HG03103 (cell line): ENCODE measurements at regions not wholly inside any gene's neighbourhood (a gene's known extent, or its start where the extent isn't known, plus 50 kb on each side); places are given as distances from the start of the nearest gene placed in this dataset.
"Not testable (repeated sequence)": the region's sequence is repeated elsewhere in the genome, so short reads cannot be mapped to it uniquely, and the experiment has no call there.

Experiments used
- ATAC-seq: cut with Tn5 transposase; IDR thresholded peaks from one replicate; pipeline ENCODE4 v1.9.1; 2021; ENCODE audit warnings: low read depth; ENCODE audit not compliant: unreplicated experiment

GRCh38 chr5:116908537-116908936 lies 333.9 kb upstream of the SEMA6A start:
- peak; percentile 61 for ATAC-seq

GRCh38 chr5:116905885-116906284 lies 331.3 kb upstream of the SEMA6A start:
- no peak for ATAC-seq

DNA sequence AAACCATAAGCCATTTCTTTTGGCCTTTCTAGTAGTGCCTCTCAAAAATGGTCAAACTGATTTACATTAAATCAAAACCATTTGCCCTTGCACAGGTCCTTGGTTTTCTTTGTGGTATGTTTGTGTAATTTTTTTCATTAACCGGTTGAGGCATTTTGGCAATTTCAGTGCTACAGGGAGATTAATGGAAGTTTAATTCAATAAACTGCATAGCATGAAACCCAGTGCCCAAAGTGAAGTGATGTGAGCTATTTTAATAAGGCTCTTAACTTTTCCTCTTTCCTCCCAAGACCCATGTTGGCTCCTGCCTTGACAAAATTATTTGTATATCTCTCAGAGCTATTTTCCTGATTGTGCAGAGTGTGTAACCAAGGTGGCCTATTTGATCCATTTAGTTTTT lies 326.2 kb upstream of the SEMA6A start:
- no peak for ATAC-seq

- ATAC-seq, result peak; percentile 80
Measured at GRCh38 chr5:116898917-116899316, 324.3 kb upstream of the SEMA6A start.

GRCh38 chr5:116897291-116897690 lies 322.7 kb upstream of the SEMA6A start:
- no peak for ATAC-seq

GRCh38 chr5:116896001-116896400 lies 321.4 kb upstream of the SEMA6A start:
- no peak for ATAC-seq

DNA sequence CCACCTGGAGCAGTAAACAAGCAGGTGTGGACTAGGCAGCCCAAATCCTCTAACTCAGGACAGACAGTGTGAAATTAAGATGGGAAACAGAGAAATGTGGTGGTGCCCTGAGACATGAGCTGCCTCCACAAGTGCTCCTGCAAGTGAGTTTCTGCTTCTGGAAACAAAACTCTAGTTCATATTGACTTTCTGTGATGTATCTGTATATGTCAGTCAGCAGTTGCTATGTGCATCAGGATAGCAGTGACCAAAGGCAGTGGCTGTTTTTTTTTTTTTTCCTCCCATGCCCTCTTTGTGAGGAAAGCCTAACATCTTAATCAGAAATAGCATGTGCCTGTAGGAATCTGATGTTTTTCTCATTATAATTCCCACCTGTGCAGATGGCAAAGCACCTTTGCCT lies 318.4 kb upstream of the SEMA6A start:
- ATAC-seq, result no peak

GRCh38 chr5:116887104-116887503 lies 312.5 kb upstream of the SEMA6A start:
- no peak for ATAC-seq

GRCh38 chr5:116885825-116886224 lies 311.2 kb upstream of the SEMA6A start:
- peak; percentile 40 for ATAC-seq

- ATAC-seq, result peak; percentile 37
Measured at GRCh38 chr5:116883875-116884274, 309.3 kb upstream of the SEMA6A start.

- ATAC-seq, result no peak
Measured at GRCh38 chr5:116881921-116882531, 307.4 kb upstream of the SEMA6A start.

DNA sequence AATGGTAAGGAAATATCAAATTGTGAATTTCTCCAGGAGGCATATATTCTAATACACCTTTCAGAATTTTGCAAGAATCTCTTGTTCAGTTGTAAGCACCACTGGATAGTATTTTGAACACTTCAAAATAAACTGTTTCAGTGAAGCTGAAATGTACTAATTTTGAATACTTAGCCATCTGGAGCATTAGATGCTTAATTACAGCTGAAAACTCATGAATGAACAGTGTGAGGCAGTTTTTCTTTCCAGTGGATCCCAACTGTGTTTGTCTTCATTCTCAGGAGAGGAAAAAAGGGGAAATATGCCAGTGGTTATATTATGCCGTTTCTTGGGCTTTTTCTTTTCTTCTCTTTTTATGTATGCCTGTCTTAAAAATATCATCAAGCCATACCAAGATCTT lies 306.0 kb upstream of the SEMA6A start:
- ATAC-seq, result no peak

GRCh38 chr5:116880150-116880549 lies 305.5 kb upstream of the SEMA6A start:
- no peak for ATAC-seq

GRCh38 chr5:116876240-116876840 lies 301.7 kb upstream of the SEMA6A start:
- no peak for ATAC-seq

DNA sequence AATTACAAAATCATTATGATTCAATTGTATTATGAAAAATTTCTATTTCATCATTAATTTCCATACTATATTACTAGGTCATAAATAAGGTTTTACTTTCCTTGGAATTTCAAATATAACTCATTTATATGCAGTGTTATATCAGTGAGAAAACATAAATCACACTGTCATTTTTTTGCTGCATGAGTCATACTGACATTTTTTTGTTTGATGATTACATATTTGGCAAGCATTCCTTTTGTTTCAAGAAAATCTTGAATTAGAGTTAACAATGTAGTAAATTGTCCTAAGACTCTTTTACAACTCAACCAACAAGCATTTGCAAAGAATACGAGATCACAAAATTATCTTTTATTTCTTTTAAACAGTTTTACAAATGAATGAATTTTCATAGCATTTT lies 298.4 kb upstream of the SEMA6A start:
- ATAC-seq, result no peak

- ATAC-seq, result no peak
Measured at GRCh38 chr5:116872486-116872885, 297.9 kb upstream of the SEMA6A start.

GRCh38 chr5:116867825-116868224 lies 293.2 kb upstream of the SEMA6A start:
- not testable (repeated sequence) for ATAC-seq

- ATAC-seq, result no peak
Measured at GRCh38 chr5:116865651-116866050, 291.0 kb upstream of the SEMA6A start.

DNA sequence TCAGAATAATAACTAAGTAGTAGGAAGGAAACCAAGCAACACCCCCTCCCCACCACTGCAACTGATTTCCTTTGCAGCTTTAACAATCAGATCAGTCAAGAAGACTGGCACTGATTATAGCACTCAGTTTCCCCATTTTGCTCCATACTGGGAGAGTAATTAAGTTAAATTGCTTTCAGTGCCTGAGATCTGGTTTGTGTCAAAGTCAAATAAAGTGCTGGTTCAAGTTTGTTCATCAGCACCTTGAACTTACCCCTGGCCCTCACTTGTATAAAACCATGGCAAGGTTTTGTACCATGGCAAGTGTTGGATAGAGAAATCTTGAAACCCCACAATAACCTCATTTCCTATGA lies 290.2 kb upstream of the SEMA6A start:
- ATAC-seq, result no peak

DNA sequence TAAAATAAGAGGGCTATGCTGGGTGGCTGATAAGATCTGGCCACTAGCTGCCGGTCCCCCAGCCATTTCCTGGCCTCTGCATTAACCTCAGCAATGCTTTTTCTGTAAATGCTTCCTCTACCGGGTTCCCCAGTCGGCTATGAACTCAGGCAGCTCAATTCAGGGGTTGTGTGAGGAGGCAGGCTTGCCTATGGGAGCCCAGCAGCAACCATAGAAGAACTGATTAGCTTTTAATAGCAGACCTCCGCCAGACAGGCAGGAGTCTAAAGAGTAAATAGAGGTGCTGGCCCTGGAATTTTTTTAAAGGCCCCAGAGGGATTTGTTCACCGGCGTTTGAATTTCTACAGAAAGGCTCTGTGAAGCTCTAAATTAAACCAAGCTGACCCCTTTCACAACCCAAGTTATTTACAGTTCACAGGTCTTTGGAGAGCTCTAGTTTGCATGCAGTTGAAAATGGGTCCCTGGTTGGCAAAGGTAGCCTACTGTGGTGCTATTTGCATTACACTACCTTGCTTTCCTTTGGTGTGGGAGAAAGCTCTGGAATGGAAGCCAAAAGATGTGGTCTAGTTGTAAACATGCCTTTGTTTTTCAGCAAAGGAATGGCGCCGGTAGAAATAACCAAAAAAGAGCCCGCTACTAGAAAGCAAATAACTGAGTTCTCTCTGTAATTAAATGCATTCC lies 289.7 kb upstream of the SEMA6A start:
- no peak for ATAC-seq

- ATAC-seq, result no peak
Measured at GRCh38 chr5:116862632-116863455, 288.2 kb upstream of the SEMA6A start.
